HepG2 (cell line): ENCODE measurements at regions not wholly inside any gene's neighbourhood (a gene's known extent, or its start where the extent isn't known, plus 50 kb on each side); places are given as distances from the start of the nearest gene placed in this dataset.

Experiments used
- ATAC-seq: fragments of 200-7000 bp; cut with Tn5 transposase; 3 replicates; pipeline ENCODE4 v1.9.1; 2020; ENCODE audit warnings: mild to moderate bottlenecking, moderate library complexity
- BruUV-seq: library from RNA; stranded (reverse); fragments of 400-500 nt; replicated peaks from 2 replicates; lab custom pipeline; 2021; lab: Mats Ljungman, UMichigan
- CTCF ChIA-PET: fragments of 300-600 bp; formaldehyde crosslinking; extraction: SDS; loops from one replicate; lab custom pipeline; 2021; ENCODE audit warnings: low total read pairs, inconsistent platforms, low intra/inter-chr PET ratio; lab: Yijun Ruan, JAX
- POLR2A ChIA-PET: fragments of 350-600 bp; sonication (Branson Sonifier 250); formaldehyde crosslinking; loops from one replicate; lab custom pipeline; 2020; ENCODE audit warnings: antibody characterized with exemption, inconsistent platforms; lab: Yijun Ruan, JAX
- DNase-seq: peaks from one replicate; pipeline ENCODE4 v3.0.0-alpha.2; 2015; ENCODE audit warnings: low spot score
- FAIRE-seq: peaks from 3 replicates; lab custom pipeline; 2011; peaks lifted over from hg19 to GRCh38; lab: Jason Lieb, UNC
- H2AFZ ChIP-seq: one replicate; pipeline ENCODE4 v1.6.1; 2011; ENCODE audit warnings: low read length, inconsistent platforms
- H3K27ac ChIP-seq: fragments of 300-600 bp; 3 replicates; pipeline ENCODE4 v1.8.0; 2011; ENCODE audit warnings: mixed run types, mild to moderate bottlenecking, mixed read lengths, low read length, inconsistent platforms; ENCODE audit not compliant: insufficient read depth; ENCODE audit errors: extremely low read length
- H3K27me3 ChIP-seq, 2 experiments: fragments of 200-600 bp in 1 of 2; 2 replicates in 1 of 2; 3 replicates in 1 of 2; pipeline versions ENCODE4 v1.6.0 to v1.8.0; 2011; ENCODE audit warnings: low read length in 2 of 2, mild to moderate bottlenecking in 2 of 2, moderate library complexity in 2 of 2, inconsistent platforms in 1 of 2; ENCODE audit not compliant: insufficient read depth in 2 of 2, control insufficient read depth in 1 of 2
- H3K36me3 ChIP-seq, 2 experiments: fragments of 200-600 bp in 1 of 2; replicated peaks in 1 of 2; 2 replicates in 1 of 2; 3 replicates in 1 of 2; pipeline versions ENCODE4 v1.5.1 to v1.8.0; 2011; ENCODE audit warnings: low read length in 2 of 2, inconsistent platforms in 1 of 2; ENCODE audit not compliant: insufficient read depth in 2 of 2, control insufficient read depth in 1 of 2
- H3K4me1 ChIP-seq: 2 replicates; pipeline ENCODE4 v1.5.1; 2012; ENCODE audit warnings: low read length, inconsistent platforms; ENCODE audit not compliant: insufficient read depth
- H3K4me2 ChIP-seq: 2 replicates; pipeline ENCODE4 v1.6.0; 2011; ENCODE audit warnings: low read depth, low read length, inconsistent platforms
- H3K4me3 ChIP-seq, 3 experiments: fragments of 200-600 bp in 1 of 3; sonication (generic), shearing (Covaris generic) in 1 of 3; replicated peaks in 1 of 3; 2 replicates each; pipeline ENCODE4 v1.5.1; 2011 to 2016; ENCODE audit warnings: low read length in 3 of 3, inconsistent platforms in 2 of 3, low read depth in 2 of 3, mild to moderate bottlenecking in 2 of 3, control low read depth in 1 of 3, mixed read lengths in 1 of 3; ENCODE audit not compliant: insufficient read depth in 1 of 3
- H3K79me2 ChIP-seq: one replicate; pipeline ENCODE4 v1.6.1; 2011; ENCODE audit warnings: low read length, inconsistent platforms; ENCODE audit not compliant: insufficient read depth
- H3K9ac ChIP-seq: 2 replicates; pipeline ENCODE4 v1.6.0; 2011; ENCODE audit warnings: mild to moderate bottlenecking, low read depth, low read length, inconsistent platforms; ENCODE audit not compliant: insufficient read depth
- H3K9me3 ChIP-seq: 2 replicates; pipeline ENCODE4 v1.5.1; 2012; ENCODE audit warnings: mild to moderate bottlenecking, low read length
- H4K20me1 ChIP-seq: 2 replicates; pipeline ENCODE4 v1.6.0; 2011; ENCODE audit warnings: inconsistent platforms, mild to moderate bottlenecking, low read length, moderate library complexity; ENCODE audit not compliant: insufficient read depth
- ATF7-NPFF ChIP-seq: sonication (generic); formaldehyde crosslinking; IDR thresholded peaks from 2 replicates; pipeline ENCODE4 v1.8.1; 2023; ENCODE audit warnings: mild to moderate bottlenecking, low read depth, missing genetic modification reagents, moderate library complexity
- CCAR2 ChIP-seq: fragments of 200-400 bp; formaldehyde crosslinking; optimal IDR thresholded peaks from 2 replicates; pipeline ENCODE3; 2018; ENCODE audit warnings: low read depth, mild to moderate bottlenecking, low read length, moderate library complexity
- HNRNPLL ChIP-seq: fragments of 200-400 bp; formaldehyde crosslinking; IDR thresholded peaks from 2 replicates; pipeline ENCODE4 v1.6.1; 2017; ENCODE audit warnings: mild to moderate bottlenecking, low read depth, low read length; ENCODE audit not compliant: poor library complexity, severe bottlenecking
- MXD4 ChIP-seq: IDR thresholded peaks from 2 replicates; pipeline ENCODE4 v1.6.1; 2016; ENCODE audit warnings: mild to moderate bottlenecking, missing biosample characterization, missing genetic modification reagents
- RBM39 ChIP-seq: fragments of 200-400 bp; formaldehyde crosslinking; IDR thresholded peaks from one replicate; pipeline ENCODE4 v1.6.1; 2018; ENCODE audit warnings: antibody characterized with exemption, mild to moderate bottlenecking, low read depth, low read length; ENCODE audit not compliant: poor library complexity, severe bottlenecking
- ZBTB7B ChIP-seq: sonication (generic); formaldehyde crosslinking; IDR thresholded peaks from 2 replicates; pipeline ENCODE4 v1.4.0; 2020; ENCODE audit warnings: missing genetic modification reagents
- ZNF282 ChIP-seq: fragments of 450-650 bp; IDR thresholded peaks from 2 replicates; pipeline ENCODE4 v1.6.1; 2018; ENCODE audit not compliant: partially characterized antibody
- ZNF333 ChIP-seq: sonication (generic); formaldehyde crosslinking; IDR thresholded peaks from 2 replicates; pipeline ENCODE4 v1.4.0; 2020; ENCODE audit warnings: mild to moderate bottlenecking, missing genetic modification reagents, borderline replicate concordance
- ZNF337 ChIP-seq: sonication (generic); formaldehyde crosslinking; IDR thresholded peaks from 2 replicates; pipeline ENCODE4 v1.5.1; 2020; ENCODE audit warnings: missing genetic modification reagents, low read depth, mild to moderate bottlenecking, borderline replicate concordance
- ZNF446 ChIP-seq: sonication (generic); formaldehyde crosslinking; IDR thresholded peaks from 2 replicates; pipeline ENCODE4 v1.5.0; 2020; ENCODE audit warnings: mild to moderate bottlenecking, missing genetic modification reagents
- ZNF800 ChIP-seq: sonication (generic); formaldehyde crosslinking; IDR thresholded peaks from 2 replicates; pipeline ENCODE4 v1.4.0; 2020; ENCODE audit warnings: missing genetic modification reagents
- WGBS: methylation state at CpG from one replicate; pipeline ENCODE4 v1.1.6; 2017; ENCODE audit warnings: low lambda C conversion rate; 5-methylcytosine and 5-hydroxymethylcytosine counted together
- in situ Hi-C: cut with HindIII; loops from 2 replicates; pipeline ENCODE4 v1.10.0; 2017; ENCODE audit warnings: low pct_unique_long_range_greater_than_20kb; ENCODE audit not compliant: extremely low pct_ligation_motif_present
- intact Hi-C: fragments of 100-400 bp; cut with micrococcal nuclease; formaldehyde crosslinking; loops from one replicate; pipeline ENCODE4 v1.10.0; 2022; ENCODE audit not compliant: unreplicated experiment

DNA sequence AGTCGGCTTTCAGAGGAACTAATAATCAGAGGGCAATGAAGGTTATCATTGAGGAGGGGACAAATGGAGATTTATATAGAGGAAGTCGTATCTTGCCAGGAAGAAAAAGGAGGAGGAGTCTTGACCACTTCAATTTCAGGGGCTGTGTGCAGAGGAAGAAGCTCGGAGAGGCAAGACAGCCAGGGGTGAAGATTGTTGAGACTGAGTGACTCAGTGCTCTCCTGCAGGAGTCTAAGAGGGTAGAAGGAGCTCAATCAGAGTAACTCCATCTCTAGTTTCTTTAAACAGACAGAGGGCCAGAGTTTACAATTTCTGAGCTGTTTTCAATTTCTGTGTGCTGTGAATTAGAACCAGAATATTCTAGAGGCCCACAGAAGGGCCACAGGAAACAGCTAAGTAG lies 439.3 kb upstream of the PRICKLE1 start:
- no peak overlapping the region for H3K4me3 ChIP-seq
- CTCF ChIA-PET: no interaction called here
- no peak for ATAC-seq
- intact Hi-C loops: no loop called here
- no peaks in the 10 kb centered on the region for H3K79me2 ChIP-seq
- no peak for TF ChIP-seq ZNF446
- TF ChIP-seq ZBTB7B: no peak
- no peak for TF ChIP-seq ZNF800 (CRISPR knock-in tag)
- no peak for TF ChIP-seq ZNF337 (CRISPR knock-in tag)
- no peak for TF ChIP-seq ZNF333 (CRISPR knock-in tag)
- TF ChIP-seq MXD4 (CRISPR knock-in tag): no peak
- no peak for TF ChIP-seq CCAR2
- no peak for TF ChIP-seq ATF7-NPFF (CRISPR knock-in tag)
- TF ChIP-seq ZNF282: no peak
- TF ChIP-seq HNRNPLL: no peak
- TF ChIP-seq RBM39: no peak
- no peaks in the 10 kb centered on the region for H3K4me1 ChIP-seq
- no peaks in the 10 kb centered on the region for H4K20me1 ChIP-seq
- POLR2A ChIA-PET: no interaction called here
- H3K27me3 ChIP-seq: no peaks in the 10 kb centered on the region
- H2AFZ ChIP-seq: no peak overlapping the region
- no peak overlapping the region for H3K4me2 ChIP-seq
- FAIRE-seq: no peak
- peaks cover 4% of the 10 kb centered on the region; the same call in 1 of the 2 replicates for H3K9me3 ChIP-seq
- no peak overlapping the region for H3K9ac ChIP-seq
- in situ Hi-C loops: no loop called here
- no peak for DNase-seq
- WGBS: 2% methylated on average over 3 of the region's 3 CpGs
- no TSS peak for BruUV-seq
- no peak overlapping the region for H3K27ac ChIP-seq
- H3K36me3 ChIP-seq: no peaks in the 10 kb centered on the region
